ENCODE measurements at regions not wholly inside any gene's neighbourhood (a gene's known extent, or its start where the extent isn't known, plus 50 kb on each side); places are given as distances from the start of the nearest gene placed in this dataset.
A peak's percentile ranks its signal among the peaks of the same experiment; 100 is the strongest.
"Not testable (repeated sequence)": the region's sequence is repeated elsewhere in the genome, so short reads cannot be mapped to it uniquely, and the experiment has no call there.

GRCh38 chr10:52368725-52369124 is 54.6 kb downstream of the DKK1 start:
- H2AK5ac ChIP-seq (ENCODE audit: low read length): no peak overlapping the region
- H4K5ac ChIP-seq (ENCODE audit: low read length): no peak overlapping the region
- H3K4me2 ChIP-seq (ENCODE audit: low read length): no peak overlapping the region
- no peaks in the 10 kb centered on the region for H3K79me1 ChIP-seq (ENCODE audit: low read length)
- H3K27ac ChIP-seq (ENCODE audit: low read depth, low read length): no peak overlapping the region
- H3K9ac ChIP-seq (ENCODE audit: low read length): no peak overlapping the region
- H2BK120ac ChIP-seq (ENCODE audit: low read depth, low read length): no peak overlapping the region
- H3K56ac ChIP-seq (ENCODE audit: low read length): no peak overlapping the region
- H3K18ac ChIP-seq (ENCODE audit: low read length): no peak overlapping the region
- H3K23ac ChIP-seq (ENCODE audit: low read length): no peak overlapping the region
- DNase-seq: peak; percentile 23
- H2BK5ac ChIP-seq (ENCODE audit: low read length): no peak overlapping the region
- WGBS (ENCODE audit: extremely low coverage, insufficient coverage, low lambda C conversion rate): no CpG with 5 or more reads among the region's 1 CpG
- no peaks in the 10 kb centered on the region for H3K27me3 ChIP-seq (ENCODE audit: insufficient read depth, low read length, poor library complexity)
- no peak overlapping the region for H3K4ac ChIP-seq (ENCODE audit: low read depth, low read length)
- H2BK15ac ChIP-seq (replicated peaks; ENCODE audit: low read depth): no peak overlapping the region
- H3K36me3 ChIP-seq (ENCODE audit: control insufficient read depth, insufficient read depth, low read length): no peaks in the 10 kb centered on the region
- H3K4me1 ChIP-seq (ENCODE audit: control insufficient read depth, low read depth, low read length): no peaks in the 10 kb centered on the region
- H3K4me3 ChIP-seq (ENCODE audit: low read length): no peak overlapping the region
- no peaks in the 10 kb centered on the region for H3K79me2 ChIP-seq (ENCODE audit: control insufficient read depth, insufficient read depth, low read length)
- H4K8ac ChIP-seq (ENCODE audit: low read depth, low read length): peak overlapping the region; percentile 86

GRCh38 chr10:52374207-52374606 is 60.1 kb downstream of the DKK1 start:
- H2BK15ac ChIP-seq (replicated peaks; ENCODE audit: low read depth); H2BK5ac ChIP-seq (ENCODE audit: low read length); H3K23ac ChIP-seq (ENCODE audit: low read length); H3K56ac ChIP-seq (ENCODE audit: low read length); H3K4me2 ChIP-seq (ENCODE audit: low read length); H3K79me1 ChIP-seq (ENCODE audit: low read length); H3K36me3 ChIP-seq (ENCODE audit: control insufficient read depth, insufficient read depth, low read length); H3K4me1 ChIP-seq (ENCODE audit: control insufficient read depth, low read depth, low read length); H4K8ac ChIP-seq (ENCODE audit: low read depth, low read length); H3K18ac ChIP-seq (ENCODE audit: low read length); H3K27ac ChIP-seq (ENCODE audit: low read depth, low read length); H2BK120ac ChIP-seq (ENCODE audit: low read depth, low read length); H3K9ac ChIP-seq (ENCODE audit: low read length); H3K4ac ChIP-seq (ENCODE audit: low read depth, low read length); H3K79me2 ChIP-seq (ENCODE audit: control insufficient read depth, insufficient read depth, low read length); DNase-seq; H4K5ac ChIP-seq (ENCODE audit: low read length); H3K27me3 ChIP-seq (ENCODE audit: insufficient read depth, low read length, poor library complexity); H3K4me3 ChIP-seq (ENCODE audit: low read length); H2AK5ac ChIP-seq (ENCODE audit: low read length): not testable (repeated sequence)
- WGBS (ENCODE audit: extremely low coverage, insufficient coverage, low lambda C conversion rate): no CpG with 5 or more reads among the region's 2 CpGs

GRCh38 chr10:52376694-52377354 is 62.7 kb downstream of the DKK1 start:
- Histone ChIP-seq H3K18ac (ENCODE audit: low read length) (no peak overlapping the region), H2AK5ac (ENCODE audit: low read length) (no peak overlapping the region), H3K79me2 (ENCODE audit: control insufficient read depth, insufficient read depth, low read length) (no peaks in the 10 kb centered on the region), H3K9ac (ENCODE audit: low read length) (no peak overlapping the region), H3K36me3 (ENCODE audit: control insufficient read depth, insufficient read depth, low read length) (no peaks in the 10 kb centered on the region), H3K4me3 (ENCODE audit: low read length) (no peak overlapping the region), H4K8ac (ENCODE audit: low read depth, low read length) (no peak overlapping the region), H4K5ac (ENCODE audit: low read length) (no peak overlapping the region), H3K27me3 (ENCODE audit: insufficient read depth, low read length, poor library complexity) (no peaks in the 10 kb centered on the region), H3K4ac (ENCODE audit: low read depth, low read length) (no peak overlapping the region), H3K56ac (ENCODE audit: low read length) (no peak overlapping the region), H3K4me1 (ENCODE audit: control insufficient read depth, low read depth, low read length) (peaks cover 4% of the 10 kb centered on the region), H3K4me2 (ENCODE audit: low read length) (no peak overlapping the region), H3K79me1 (ENCODE audit: low read length) (no peaks in the 10 kb centered on the region), H2BK5ac (ENCODE audit: low read length) (peak overlapping the region; percentile 31), H3K27ac (ENCODE audit: low read depth, low read length) (no peak overlapping the region), H3K23ac (ENCODE audit: low read length) (no peak overlapping the region), H2BK15ac (replicated peaks; ENCODE audit: low read depth) (no peak overlapping the region), H2BK120ac (ENCODE audit: low read depth, low read length) (no peak overlapping the region)
- DNase-seq: peak; percentile 75
- WGBS (ENCODE audit: extremely low coverage, insufficient coverage, low lambda C conversion rate): no CpG with 5 or more reads among the region's 2 CpGs

- Histone ChIP-seq H3K79me1 (ENCODE audit: low read length) (no peaks in the 10 kb centered on the region), H3K23ac (ENCODE audit: low read length) (no peak overlapping the region)
- no CpG with 5 or more reads among the region's 3 CpGs for WGBS (ENCODE audit: extremely low coverage, insufficient coverage, low lambda C conversion rate)
Observed at GRCh38 chr10:52378124-52378523, 64.0 kb downstream of the DKK1 start.

DNA sequence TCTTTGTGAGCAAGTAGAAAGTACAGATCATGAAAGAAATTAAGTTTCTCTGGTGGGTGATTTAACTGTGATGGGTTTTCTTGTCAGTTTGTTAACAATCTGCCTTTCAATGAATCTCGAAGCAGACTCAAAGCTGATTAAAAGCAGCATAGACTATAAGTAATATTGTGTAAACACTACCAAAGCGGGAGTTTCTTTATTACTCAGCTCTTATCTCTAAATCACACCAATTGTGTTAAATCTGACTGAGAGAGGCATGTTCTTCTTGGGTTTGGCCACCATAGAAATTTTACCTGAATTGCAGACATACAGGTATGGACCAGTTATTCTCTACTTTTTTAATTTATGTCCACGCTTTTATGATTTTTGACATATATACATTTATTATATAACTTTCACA is 65.2 kb downstream of the DKK1 start:
- H2BK120ac ChIP-seq (ENCODE audit: low read depth, low read length): no peak overlapping the region
- H3K4me1 ChIP-seq (ENCODE audit: control insufficient read depth, low read depth, low read length): peaks cover 4% of the 10 kb centered on the region
- no peak overlapping the region for H4K5ac ChIP-seq (ENCODE audit: low read length)
- no peak overlapping the region for H3K4me3 ChIP-seq (ENCODE audit: low read length)
- no peaks in the 10 kb centered on the region for H3K79me1 ChIP-seq (ENCODE audit: low read length)
- no peak overlapping the region for H3K27ac ChIP-seq (ENCODE audit: low read depth, low read length)
- H4K8ac ChIP-seq (ENCODE audit: low read depth, low read length): no peak overlapping the region
- no peaks in the 10 kb centered on the region for H3K79me2 ChIP-seq (ENCODE audit: control insufficient read depth, insufficient read depth, low read length)
- H3K36me3 ChIP-seq (ENCODE audit: control insufficient read depth, insufficient read depth, low read length): no peaks in the 10 kb centered on the region
- no peak overlapping the region for H3K23ac ChIP-seq (ENCODE audit: low read length)
- H2BK15ac ChIP-seq (replicated peaks; ENCODE audit: low read depth): no peak overlapping the region
- DNase-seq: peak; percentile 16
- H3K18ac ChIP-seq (ENCODE audit: low read length): no peak overlapping the region
- H3K4ac ChIP-seq (ENCODE audit: low read depth, low read length): no peak overlapping the region
- no peak overlapping the region for H3K4me2 ChIP-seq (ENCODE audit: low read length)
- no peak overlapping the region for H3K56ac ChIP-seq (ENCODE audit: low read length)
- H3K27me3 ChIP-seq (ENCODE audit: insufficient read depth, low read length, poor library complexity): no peaks in the 10 kb centered on the region
- no CpG with 5 or more reads among the region's 3 CpGs for WGBS (ENCODE audit: extremely low coverage, insufficient coverage, low lambda C conversion rate)
- no peak overlapping the region for H3K9ac ChIP-seq (ENCODE audit: low read length)
- no peak overlapping the region for H2BK5ac ChIP-seq (ENCODE audit: low read length)
- H2AK5ac ChIP-seq (ENCODE audit: low read length): no peak overlapping the region

More at GRCh38 chr10:52378124-52378523, 64.0 kb downstream of the DKK1 start:
- H3K18ac ChIP-seq (ENCODE audit: low read length): no peak overlapping the region
- no peak overlapping the region for H2AK5ac ChIP-seq (ENCODE audit: low read length)
- H2BK5ac ChIP-seq (ENCODE audit: low read length): no peak overlapping the region
- no peak overlapping the region for H2BK120ac ChIP-seq (ENCODE audit: low read depth, low read length)
- H3K36me3 ChIP-seq (ENCODE audit: control insufficient read depth, insufficient read depth, low read length): no peaks in the 10 kb centered on the region
- no peak overlapping the region for H3K56ac ChIP-seq (ENCODE audit: low read length)
- H2BK15ac ChIP-seq (replicated peaks; ENCODE audit: low read depth): no peak overlapping the region
- no peak overlapping the region for H4K5ac ChIP-seq (ENCODE audit: low read length)
- H3K79me2 ChIP-seq (ENCODE audit: control insufficient read depth, insufficient read depth, low read length): no peaks in the 10 kb centered on the region
- H3K4me1 ChIP-seq (ENCODE audit: control insufficient read depth, low read depth, low read length): peaks cover 4% of the 10 kb centered on the region
- no peak overlapping the region for H3K4me3 ChIP-seq (ENCODE audit: low read length)
- H3K4me2 ChIP-seq (ENCODE audit: low read length): no peak overlapping the region
- DNase-seq: peak; percentile 83
- H3K9ac ChIP-seq (ENCODE audit: low read length): no peak overlapping the region
- H4K8ac ChIP-seq (ENCODE audit: low read depth, low read length): no peak overlapping the region
- no peak overlapping the region for H3K4ac ChIP-seq (ENCODE audit: low read depth, low read length)
- H3K27ac ChIP-seq (ENCODE audit: low read depth, low read length): no peak overlapping the region
- H3K27me3 ChIP-seq (ENCODE audit: insufficient read depth, low read length, poor library complexity): no peaks in the 10 kb centered on the region

GRCh38 chr10:52383088-52383487 is 69.0 kb downstream of the DKK1 start:
- Histone ChIP-seq H3K79me2 (ENCODE audit: control insufficient read depth, insufficient read depth, low read length) (no peaks in the 10 kb centered on the region), H2BK5ac (ENCODE audit: low read length) (no peak overlapping the region), H3K4me2 (ENCODE audit: low read length) (no peak overlapping the region), H2BK120ac (ENCODE audit: low read depth, low read length) (no peak overlapping the region), H2BK15ac (replicated peaks; ENCODE audit: low read depth) (peak overlapping the region; percentile 57), H3K79me1 (ENCODE audit: low read length) (no peaks in the 10 kb centered on the region), H3K4ac (ENCODE audit: low read depth, low read length) (no peak overlapping the region), H3K27ac (ENCODE audit: low read depth, low read length) (no peak overlapping the region), H3K4me3 (ENCODE audit: low read length) (no peak overlapping the region), H2AK5ac (ENCODE audit: low read length) (no peak overlapping the region), H3K18ac (ENCODE audit: low read length) (no peak overlapping the region), H4K5ac (ENCODE audit: low read length) (no peak overlapping the region), H4K8ac (ENCODE audit: low read depth, low read length) (no peak overlapping the region), H3K23ac (ENCODE audit: low read length) (no peak overlapping the region), H3K9ac (ENCODE audit: low read length) (no peak overlapping the region), H3K36me3 (ENCODE audit: control insufficient read depth, insufficient read depth, low read length) (no peaks in the 10 kb centered on the region), H3K56ac (ENCODE audit: low read length) (no peak overlapping the region), H3K27me3 (ENCODE audit: insufficient read depth, low read length, poor library complexity) (no peaks in the 10 kb centered on the region), H3K4me1 (ENCODE audit: control insufficient read depth, low read depth, low read length) (no peaks in the 10 kb centered on the region)
- DNase-seq: no peak
- WGBS (ENCODE audit: extremely low coverage, insufficient coverage, low lambda C conversion rate): no CpG with 5 or more reads among the region's 1 CpG
